H1 (cell line): ENCODE measurements at regions not wholly inside any gene's neighbourhood (a gene's known extent, or its start where the extent isn't known, plus 50 kb on each side); places are given as distances from the start of the nearest gene placed in this dataset.

Experiments
- CTCF ChIA-PET: fragments of 300-600 bp; sonication (Branson Sonifier 250); formaldehyde crosslinking; loops from one replicate; lab custom pipeline; 2021; ENCODE audit not compliant: partially characterized antibody; lab: Charles Lee
- POLR2A ChIA-PET: fragments of 300-600 bp; sonication (Branson Sonifier 250); formaldehyde crosslinking; loops from one replicate; lab custom pipeline; 2021; ENCODE audit warnings: inconsistent platforms; ENCODE audit not compliant: partially characterized antibody; lab: Charles Lee
- DNase-seq, 2 experiments: peaks; one replicate each; pipeline versions ENCODE4 v3.0.0 to v3.0.0-alpha.2; 2010 to 2022; ENCODE audit warnings: low spot score in 2 of 2, low read depth in 1 of 2, mixed read lengths in 1 of 2
- FAIRE-seq: peaks from 2 replicates; lab custom pipeline; 2011; peaks lifted over from hg19 to GRCh38; lab: Jason Lieb, UNC
- H2AFZ ChIP-seq: 2 replicates; pipeline ENCODE4 v1.8.1; 2012; ENCODE audit warnings: low read length, inconsistent platforms
- H2AK5ac ChIP-seq: 2 replicates; pipeline ENCODE4 v1.6.1; 2013; ENCODE audit warnings: low read depth, low read length
- H2BK120ac ChIP-seq: replicated peaks from 2 replicates; pipeline ENCODE3; 2013; ENCODE audit warnings: low read depth, low read length, inconsistent platforms
- H2BK12ac ChIP-seq: 2 replicates; pipeline ENCODE4 v1.6.1; 2013; ENCODE audit warnings: low read depth, low read length
- H2BK15ac ChIP-seq: 2 replicates; pipeline ENCODE4 v1.6.1; 2013; ENCODE audit warnings: low read length
- H2BK20ac ChIP-seq: 2 replicates; pipeline ENCODE4 v1.6.1; 2013; ENCODE audit warnings: low read length
- H2BK5ac ChIP-seq: 2 replicates; pipeline ENCODE4 v1.6.1; 2013; ENCODE audit warnings: low read depth, low read length
- H3K14ac ChIP-seq: 2 replicates; pipeline ENCODE4 v1.6.1; 2013; ENCODE audit warnings: inconsistent platforms; ENCODE audit not compliant: insufficient read length
- H3K18ac ChIP-seq: 2 replicates; pipeline ENCODE4 v1.6.1; 2013; ENCODE audit warnings: low read length; ENCODE audit errors: extremely low read depth
- H3K23ac ChIP-seq: 2 replicates; pipeline ENCODE4 v1.6.1; 2013; ENCODE audit warnings: inconsistent platforms; ENCODE audit not compliant: insufficient read length
- H3K23me2 ChIP-seq: 2 replicates; pipeline ENCODE4 v1.6.1; 2013; ENCODE audit warnings: low read depth, low read length
- H3K27ac ChIP-seq: 2 replicates; pipeline ENCODE4 v1.6.1; 2011; ENCODE audit warnings: low read depth, low read length, inconsistent platforms
- H3K27me3 ChIP-seq, 4 experiments: replicated peaks in 1 of 4; 1 replicate in 1 of 4; 2 replicates in 3 of 4; pipeline versions ENCODE4 v1.6.1 to v1.8.1; 2011 to 2013; ENCODE audit warnings: low read length in 3 of 4, mild to moderate bottlenecking in 3 of 4, inconsistent platforms in 2 of 4, mixed read lengths in 2 of 4, moderate library complexity in 1 of 4; ENCODE audit not compliant: control insufficient read depth in 3 of 4, insufficient read depth in 3 of 4; ENCODE audit errors: extremely low read depth in 1 of 4
- H3K36me3 ChIP-seq, 4 experiments: 2 replicates each; pipeline versions ENCODE4 v1.6.1 to v1.8.1; 2011 to 2013; ENCODE audit warnings: mild to moderate bottlenecking in 4 of 4, low read length in 3 of 4, moderate library complexity in 2 of 4, control low read depth in 1 of 4, inconsistent platforms in 1 of 4; ENCODE audit not compliant: insufficient read depth in 4 of 4, control insufficient read depth in 2 of 4
- H3K4ac ChIP-seq: replicated peaks from 2 replicates; pipeline ENCODE3; 2013; ENCODE audit warnings: low read length, low read depth, mixed read lengths, inconsistent platforms; ENCODE audit not compliant: insufficient read length
- H3K4me1 ChIP-seq, 4 experiments: replicated peaks in 1 of 4; 1 replicate in 1 of 4; 2 replicates in 3 of 4; pipeline versions ENCODE4 v1.6.1 to v1.8.1; 2011 to 2013; ENCODE audit warnings: low read length in 3 of 4, inconsistent platforms in 2 of 4, mixed read lengths in 1 of 4; ENCODE audit not compliant: insufficient read depth in 4 of 4, control insufficient read depth in 3 of 4
- H3K4me2 ChIP-seq, 2 experiments: 2 replicates each; pipeline versions ENCODE4 v1.6.1 to v1.8.1; 2011 to 2013; ENCODE audit warnings: low read depth in 2 of 2, low read length in 2 of 2, control low read depth in 1 of 2, inconsistent platforms in 1 of 2, mild to moderate bottlenecking in 1 of 2; ENCODE audit not compliant: insufficient read depth in 1 of 2
- H3K4me3 ChIP-seq, 4 experiments: fragments of 200-600, 300-600 bp in 1 of 4; sonication (generic), shearing (Covaris generic), sonication (Bioruptor Twin) in 1 of 4; 2 replicates each; pipeline versions ENCODE4 v1.5.1 to v1.8.1; 2011 to 2016; ENCODE audit warnings: low read length in 4 of 4, low read depth in 3 of 4, control low read depth in 2 of 4, inconsistent platforms in 2 of 4, mild to moderate bottlenecking in 2 of 4, mixed read lengths in 1 of 4, moderate library complexity in 1 of 4; ENCODE audit not compliant: insufficient read depth in 2 of 4; ENCODE audit errors: extremely low read depth in 1 of 4
- H3K56ac ChIP-seq: replicated peaks from 2 replicates; pipeline ENCODE3; 2013; ENCODE audit warnings: low read depth, mild to moderate bottlenecking, mixed read lengths, low read length, inconsistent platforms; ENCODE audit not compliant: insufficient read length
- H3K79me1 ChIP-seq: 2 replicates; pipeline ENCODE4 v1.6.1; 2013; ENCODE audit warnings: low read depth, low read length, control low read depth
- H3K79me2 ChIP-seq, 2 experiments: 2 replicates each; pipeline versions ENCODE4 v1.6.1 to v1.8.1; 2012 to 2013; ENCODE audit warnings: low read length in 2 of 2, mild to moderate bottlenecking in 2 of 2, inconsistent platforms in 1 of 2; ENCODE audit not compliant: insufficient read depth in 2 of 2, control insufficient read depth in 1 of 2
- H3K9ac ChIP-seq, 4 experiments: replicated peaks in 1 of 4; 1 replicate in 1 of 4; 2 replicates in 3 of 4; pipeline versions ENCODE4 v1.6.1 to v1.8.1; 2011 to 2013; ENCODE audit warnings: low read depth in 3 of 4, low read length in 3 of 4, control low read depth in 2 of 4, mild to moderate bottlenecking in 2 of 4, moderate library complexity in 2 of 4, inconsistent platforms in 1 of 4; ENCODE audit errors: extremely low read depth in 1 of 4
- H3K9me3 ChIP-seq, 2 experiments: 2 replicates each; pipeline versions ENCODE4 v1.6.1 to v1.8.1; 2012 to 2013; ENCODE audit warnings: mild to moderate bottlenecking in 2 of 2, moderate library complexity in 2 of 2, control low read depth in 1 of 2, inconsistent platforms in 1 of 2, low read depth in 1 of 2, low read length in 1 of 2, mixed read lengths in 1 of 2; ENCODE audit not compliant: insufficient read depth in 2 of 2
- H4K20me1 ChIP-seq, 2 experiments: replicated peaks in 1 of 2; 2 replicates each; pipeline versions ENCODE3 to v1.8.1; 2011 to 2013; ENCODE audit warnings: inconsistent platforms in 2 of 2, low read length in 2 of 2, mild to moderate bottlenecking in 1 of 2; ENCODE audit not compliant: insufficient read depth in 2 of 2, control insufficient read depth in 1 of 2
- H4K5ac ChIP-seq: 2 replicates; pipeline ENCODE4 v1.6.1; 2013; ENCODE audit warnings: low read length, low read depth, mixed read lengths, inconsistent platforms; ENCODE audit not compliant: insufficient read length
- H4K8ac ChIP-seq: 2 replicates; pipeline ENCODE4 v1.8.0; 2013; ENCODE audit warnings: mild to moderate bottlenecking, moderate library complexity, low read length, inconsistent platforms; ENCODE audit not compliant: insufficient read depth; ENCODE audit errors: extremely low read depth
- H4K91ac ChIP-seq: replicated peaks from 2 replicates; pipeline ENCODE3; 2013; ENCODE audit warnings: low read length, mixed read lengths, inconsistent platforms; ENCODE audit not compliant: insufficient read length
- ASH2L ChIP-seq: fragments of 200-600, 300-600 bp; sonication (generic); IDR thresholded peaks from one replicate; pipeline ENCODE4 v1.7.1; 2017; ENCODE audit warnings: low read length
- CBX8 ChIP-seq: fragments of 300-800, 300-1000 bp; sonication (generic); IDR thresholded peaks from 2 replicates; pipeline ENCODE4 v1.7.1; 2016; ENCODE audit warnings: low read depth, low read length, borderline replicate concordance
- CHD2 ChIP-seq: IDR thresholded peaks from 2 replicates; pipeline ENCODE4 v1.6.1; 2012; ENCODE audit warnings: low read length, improper control_type of control experiment
- SIN3A ChIP-seq, 2 experiments: IDR thresholded peaks in 1 of 2; conservative IDR thresholded peaks in 1 of 2; 2 replicates each; pipeline ENCODE4 v1.6.1; 2011 to 2012; ENCODE audit warnings: low read length in 2 of 2, improper control_type of control experiment in 1 of 2, low read depth in 1 of 2, mild to moderate bottlenecking in 1 of 2
- SP2 ChIP-seq: IDR thresholded peaks from 2 replicates; pipeline ENCODE4 v1.6.1; 2012; ENCODE audit warnings: mild to moderate bottlenecking, low read length, inconsistent platforms
- WGBS, 2 experiments: shearing (Covaris generic) in 1 of 2; methylation state at CpG; one replicate each; pipeline versions ENCODE4 v1.1.6 to v1.1.7; 2013 to 2015; ENCODE audit warnings: low lambda C conversion rate in 2 of 2, mixed read lengths in 2 of 2, inconsistent platforms in 1 of 2, low coverage in 1 of 2, missing lambda C conversion rate in 1 of 2; ENCODE audit not compliant: insufficient replicate concordance in 2 of 2, insufficient coverage in 1 of 2, insufficient read length in 1 of 2; ENCODE audit errors: extremely low coverage in 1 of 2, missing lambda C conversion rate in 1 of 2; 5-methylcytosine and 5-hydroxymethylcytosine counted together

DNA sequence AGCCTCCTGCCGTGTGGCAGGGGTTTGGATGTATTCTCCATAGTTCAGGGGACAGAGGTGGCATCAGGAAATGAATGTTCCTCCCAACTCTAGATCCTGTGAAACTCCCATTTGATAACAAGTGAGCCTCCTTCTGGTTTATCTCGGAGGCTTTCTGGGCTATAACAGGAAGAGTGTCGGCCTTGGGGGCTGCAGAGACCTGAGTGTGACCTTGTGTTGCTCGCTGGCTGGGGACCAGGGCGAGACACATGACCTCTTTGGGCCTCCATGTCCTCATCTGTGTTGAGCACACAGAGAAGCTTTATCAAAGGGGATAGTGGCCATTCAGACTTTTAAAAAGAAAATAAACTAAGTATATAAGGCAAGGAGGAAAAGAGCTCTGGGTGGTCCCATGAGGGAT, 78.0 kb upstream of the SMNDC1 start:
- POLR2A ChIA-PET, result no interaction called here
- no peak overlapping the region for H3K9ac ChIP-seq
- CTCF ChIA-PET, result interaction anchor here (0.9 to 2.1 kb wide), 5 partner anchors 29 to 166 kb away, joined by 3 to 6 read pairs (median 5); no protein-coding TSS in a partner anchor
- FAIRE-seq, result no peak
- no peak overlapping the region for H2BK5ac ChIP-seq
- no peak overlapping the region for H3K23ac ChIP-seq
- H3K9me3 ChIP-seq, result no peaks in the 10 kb centered on the region
- no peak overlapping the region for H4K91ac ChIP-seq
- H3K56ac ChIP-seq, result no peak overlapping the region
- no peak overlapping the region for H2AK5ac ChIP-seq
- no peaks in the 10 kb centered on the region for H3K23me2 ChIP-seq
- H3K27ac ChIP-seq, result no peak overlapping the region
- H3K14ac ChIP-seq, result no peak overlapping the region
- no peak overlapping the region for H2BK20ac ChIP-seq
- no peak overlapping the region for H2AFZ ChIP-seq
- DNase-seq, result no peak
- H3K4me2 ChIP-seq, result no peak overlapping the region
- no peak overlapping the region for H3K18ac ChIP-seq
- H3K4ac ChIP-seq, result no peak overlapping the region
- no peak overlapping the region for H3K4me3 ChIP-seq
- no peaks in the 10 kb centered on the region for H3K36me3 ChIP-seq
- no peak overlapping the region for H2BK15ac ChIP-seq
- H2BK120ac ChIP-seq, result no peak overlapping the region
- no peaks in the 10 kb centered on the region for H3K4me1 ChIP-seq
- WGBS, 2 experiments, result 89% methylated on average over 5 of the region's 5 CpGs; no CpG with 5 or more reads in 1 of the 2 experiments
- no peaks in the 10 kb centered on the region for H3K79me2 ChIP-seq
- no peaks in the 10 kb centered on the region for H3K79me1 ChIP-seq
- H3K27me3 ChIP-seq, result no peaks in the 10 kb centered on the region
- no peak overlapping the region for H4K5ac ChIP-seq
- H4K20me1 ChIP-seq, result no peaks in the 10 kb centered on the region
- no peak overlapping the region for H4K8ac ChIP-seq
- H2BK12ac ChIP-seq, result no peak overlapping the region
- TF ChIP-seq SP2 (no peak), CBX8 (no peak), SIN3A (conservative IDR thresholded peaks at IDR 0.05 in 1 of 2, IDR thresholded peaks at IDR 0.05 in 1 of 2; ENCODE audit: low read depth in 1 of 2, low read length in 2 of 2) (no peak), CHD2 (no peak), ASH2L (no peak)
